Gastroesophageal sphincter (tissue), 4 donors: ENCODE measurements at regions not wholly inside any gene's neighbourhood (a gene's known extent, or its start where the extent isn't known, plus 50 kb on each side); places are given as distances from the start of the nearest gene placed in this dataset.

Experiments used
- ATAC-seq: fragments of 150-250 bp; one replicate; pipeline ENCODE4 v1.9.1; 2016; ENCODE audit warnings: mild to moderate bottlenecking, moderate library complexity
- H3K27ac ChIP-seq, 4 donors: fragments of 200-600 bp; sonication (generic) in 3 of 4; 1 replicate in 3 of 4; 2 replicates in 1 of 4; pipeline ENCODE4 v1.5.1; 2016 to 2019
- H3K27me3 ChIP-seq: fragments of 200-600 bp; sonication (generic); one replicate; pipeline ENCODE4 v1.5.1; 2019
- H3K36me3 ChIP-seq, 2 donors: fragments of 200-600 bp; sonication (generic); one replicate each; pipeline ENCODE4 v1.5.1; 2019; ENCODE audit warnings: control low read depth in 1 of 2
- H3K4me1 ChIP-seq, 3 donors: fragments of 200-600 bp; sonication (generic); 1 replicate in 2 of 3; 2 replicates in 1 of 3; pipeline ENCODE4 v1.5.1; 2016 to 2019; ENCODE audit warnings: control low read depth in 2 of 3
- H3K4me3 ChIP-seq, 2 donors: fragments of 200-600 bp; sonication (generic); one replicate each; pipeline ENCODE4 v1.5.1; 2019; ENCODE audit warnings: mild to moderate bottlenecking in 1 of 2, moderate library complexity in 1 of 2
- H3K9me3 ChIP-seq, 3 donors: fragments of 200-600 bp; sonication (generic); one replicate each; pipeline ENCODE4 v1.5.1; 2017 to 2019; ENCODE audit warnings: control low read depth in 2 of 3
- EP300 ChIP-seq: sonication (generic); formaldehyde crosslinking; IDR thresholded peaks from one replicate; pipeline ENCODE4 v1.6.1; 2017; ENCODE audit warnings: antibody characterized with exemption, mild to moderate bottlenecking
- POLR2A ChIP-seq, 2 donors: fragments of 450-650 bp; IDR thresholded peaks; one replicate each; pipeline ENCODE4 v1.6.1; 2017; ENCODE audit warnings: antibody characterized with exemption in 2 of 2, mild to moderate bottlenecking in 2 of 2, moderate library complexity in 1 of 2
- POLR2AphosphoS5 ChIP-seq: sonication (generic); formaldehyde crosslinking; IDR thresholded peaks from one replicate; pipeline ENCODE4 v1.6.1; 2017; ENCODE audit warnings: antibody characterized with exemption
- WGBS, 2 donors: methylation state at CpG; one replicate each; pipeline ENCODE4 v1.1.5; 2018; ENCODE audit warnings: low coverage in 1 of 2; 5-methylcytosine and 5-hydroxymethylcytosine counted together
- TF ChIP-seq, protein P1 (sequence below), 4 experiments: fragments of 200-600 bp in 2 of 4; fragments of 450-650 bp in 2 of 4; sonication (generic) in 1 of 4; IDR thresholded peaks; one replicate each; pipeline ENCODE4 v1.5.1; 2017 to 2019; ENCODE audit warnings: antibody characterized with exemption in 4 of 4, mild to moderate bottlenecking in 2 of 4, moderate library complexity in 2 of 4

DNA sequence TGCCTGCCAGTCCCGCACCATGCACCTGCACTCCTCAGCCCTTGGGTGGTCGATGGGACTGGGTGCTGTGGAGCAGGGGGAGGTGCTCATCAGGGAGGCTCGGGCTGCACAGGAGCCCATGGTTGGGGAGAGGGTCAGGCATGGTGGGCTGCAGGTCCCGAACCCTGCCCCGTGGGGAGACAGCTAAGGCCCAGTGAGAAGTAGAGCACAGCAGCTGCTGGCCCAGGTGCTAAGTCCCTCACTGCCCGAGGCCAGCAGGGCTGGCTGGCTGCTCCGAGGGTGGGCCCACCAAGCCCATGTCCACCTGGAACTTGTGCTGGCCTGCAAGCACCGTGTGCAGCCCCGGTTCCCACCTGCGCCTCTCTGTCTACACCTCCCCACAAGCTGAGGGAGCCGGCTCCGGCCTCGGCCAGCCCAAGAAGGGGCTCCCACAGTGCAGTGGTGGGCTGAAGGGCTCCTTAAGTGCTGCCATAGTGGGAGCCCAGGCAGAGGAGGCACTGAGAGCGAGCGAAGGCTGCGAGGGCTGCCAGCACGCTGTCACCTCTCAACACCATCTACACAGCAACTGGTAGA, 88.5 kb upstream of the ELAVL2 start:
- Histone ChIP-seq H3K9me3 (no peaks in the 10 kb centered on the region), H3K4me3 (no peak overlapping the region), H3K4me1 (no peaks in the 10 kb centered on the region), H3K36me3 (no peaks in the 10 kb centered on the region), H3K27me3 (no peaks in the 10 kb centered on the region), H3K27ac (no peak overlapping the region)
- peak; percentile 25 for ATAC-seq
- WGBS, 2 donors = 100% methylated on average over 2 to 4 of the region's 17 CpGs
- TF ChIP-seq POLR2A (IDR thresholded peaks at IDR 0.05) (no peak), EP300 (no peak), POLR2AphosphoS5 (no peak)
- TF ChIP-seq, protein P1, sequence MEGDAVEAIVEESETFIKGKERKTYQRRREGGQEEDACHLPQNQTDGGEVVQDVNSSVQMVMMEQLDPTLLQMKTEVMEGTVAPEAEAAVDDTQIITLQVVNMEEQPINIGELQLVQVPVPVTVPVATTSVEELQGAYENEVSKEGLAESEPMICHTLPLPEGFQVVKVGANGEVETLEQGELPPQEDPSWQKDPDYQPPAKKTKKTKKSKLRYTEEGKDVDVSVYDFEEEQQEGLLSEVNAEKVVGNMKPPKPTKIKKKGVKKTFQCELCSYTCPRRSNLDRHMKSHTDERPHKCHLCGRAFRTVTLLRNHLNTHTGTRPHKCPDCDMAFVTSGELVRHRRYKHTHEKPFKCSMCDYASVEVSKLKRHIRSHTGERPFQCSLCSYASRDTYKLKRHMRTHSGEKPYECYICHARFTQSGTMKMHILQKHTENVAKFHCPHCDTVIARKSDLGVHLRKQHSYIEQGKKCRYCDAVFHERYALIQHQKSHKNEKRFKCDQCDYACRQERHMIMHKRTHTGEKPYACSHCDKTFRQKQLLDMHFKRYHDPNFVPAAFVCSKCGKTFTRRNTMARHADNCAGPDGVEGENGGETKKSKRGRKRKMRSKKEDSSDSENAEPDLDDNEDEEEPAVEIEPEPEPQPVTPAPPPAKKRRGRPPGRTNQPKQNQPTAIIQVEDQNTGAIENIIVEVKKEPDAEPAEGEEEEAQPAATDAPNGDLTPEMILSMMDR (IDR thresholded peaks at IDR 0.05) = no peak

DNA sequence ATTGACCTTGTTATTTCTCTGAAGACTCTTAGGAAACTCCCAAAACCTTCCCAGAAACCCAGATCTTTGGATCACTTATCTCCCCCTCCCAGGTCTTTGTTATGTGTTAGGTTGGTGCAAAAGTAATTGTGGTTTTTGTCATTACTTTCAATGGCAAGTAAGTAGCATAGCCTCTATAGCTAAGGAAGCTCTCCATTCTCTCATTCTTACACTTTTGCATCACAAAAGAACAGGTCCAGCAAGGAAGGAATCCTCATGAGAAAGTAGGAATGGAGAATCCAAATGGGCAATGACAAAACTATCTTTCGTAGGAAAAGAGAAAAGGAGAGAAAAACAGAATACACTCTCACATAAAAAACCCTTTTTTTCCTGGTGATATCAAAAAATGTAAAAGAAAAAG, 81.3 kb upstream of the ELAVL2 start:
- H3K9me3 ChIP-seq = no peaks in the 10 kb centered on the region
- peaks cover 3% of the 10 kb centered on the region for H3K27me3 ChIP-seq
- no peaks in the 10 kb centered on the region for H3K4me1 ChIP-seq
- H3K27ac ChIP-seq = no peak overlapping the region
- 77 to 100% methylated on average over 1 of the region's 1 CpG for WGBS, 2 donors
- TF ChIP-seq EP300 (no peak), POLR2AphosphoS5 (no peak), POLR2A (IDR thresholded peaks at IDR 0.05) (no peak)
- TF ChIP-seq, protein P1 (IDR thresholded peaks at IDR 0.05) = no peak
- no peak overlapping the region for H3K4me3 ChIP-seq
- ATAC-seq = no peak
- no peaks in the 10 kb centered on the region for H3K36me3 ChIP-seq

DNA sequence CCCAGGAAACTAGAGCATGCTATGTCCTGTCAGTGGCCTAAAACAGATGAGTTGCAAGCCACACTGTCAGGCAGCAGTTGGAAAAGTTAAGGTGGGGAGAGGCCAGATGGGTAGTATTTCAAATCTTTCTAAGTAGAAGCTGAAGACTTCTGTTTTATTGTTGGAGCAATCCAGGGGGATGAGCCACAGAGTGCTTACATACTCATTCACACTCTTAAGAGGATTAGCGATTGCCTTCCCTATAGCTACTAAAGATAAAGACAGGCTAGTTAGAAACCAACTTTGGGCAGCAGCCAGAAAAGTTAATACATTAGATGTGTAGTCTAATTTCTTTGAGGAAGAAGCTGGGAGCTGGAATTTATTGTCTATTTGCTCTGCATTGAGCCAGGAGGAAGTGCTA, 61.7 kb upstream of the ELAVL2 start:
- Histone ChIP-seq H3K4me3 (no peak overlapping the region), H3K27me3 (no peaks in the 10 kb centered on the region), H3K9me3 (peaks cover 0 to 22% (median 0%) of the 10 kb centered on the region in 3 donors), H3K36me3 (no peaks in the 10 kb centered on the region), H3K27ac (no peak overlapping the region), H3K4me1 (no peaks in the 10 kb centered on the region)
- ATAC-seq = no peak
- TF ChIP-seq POLR2AphosphoS5 = no peak
- TF ChIP-seq EP300 = no peak
- no peak for TF ChIP-seq POLR2A (IDR thresholded peaks at IDR 0.05)
- TF ChIP-seq, protein P1 (IDR thresholded peaks at IDR 0.05) = no peak
- WGBS, 2 donors = 62 to 85% methylated on average over 1 of the region's 1 CpG
